PC-3 (cell line): ENCODE measurements at regions not wholly inside any gene's neighbourhood (a gene's known extent, or its start where the extent isn't known, plus 50 kb on each side); places are given as distances from the start of the nearest gene placed in this dataset.

Source experiments
- ATAC-seq: fragments of 200-7000 bp; cut with Tn5 transposase; 2 replicates; pipeline ENCODE4 v1.9.1; 2020; ENCODE audit warnings: mild to moderate bottlenecking, moderate library complexity
- BruUV-seq: library from RNA; stranded (reverse); fragments of 400-500 nt; replicated peaks from 2 replicates; lab custom pipeline; 2021; lab: Mats Ljungman, UMichigan
- CTCF ChIA-PET: fragments of 300-600 bp; sonication (Branson Sonifier 250); formaldehyde crosslinking; loops from one replicate; lab custom pipeline; 2022; ENCODE audit warnings: antibody characterized with exemption; lab: Charles Lee
- POLR2A ChIA-PET: fragments of 300-600 bp; sonication (Branson Sonifier 250); formaldehyde crosslinking; loops from one replicate; lab custom pipeline; 2022; ENCODE audit warnings: antibody characterized with exemption; ENCODE audit not compliant: unreplicated experiment; lab: Charles Lee
- DNase-seq: peaks from one replicate; pipeline ENCODE4 v3.0.0-alpha.2; 2015
- H2AFZ ChIP-seq: fragments of 300-600 bp; sonication (generic); 2 replicates; pipeline ENCODE4 v1.6.0; 2016; ENCODE audit warnings: antibody characterized with exemption, low read length
- H3F3A ChIP-seq: fragments of 300-600 bp; sonication (generic); one replicate; pipeline ENCODE4 v1.6.0; 2017; ENCODE audit warnings: antibody characterized with exemption, low read length, control low read depth, mild to moderate bottlenecking; ENCODE audit not compliant: unreplicated experiment
- H3K27ac ChIP-seq: fragments of 300-600 bp; sonication (generic); 2 replicates; pipeline ENCODE4 v1.5.1; 2016; ENCODE audit warnings: mild to moderate bottlenecking, low read length
- H3K27me3 ChIP-seq: fragments of 300-600 bp; sonication (generic); 2 replicates; pipeline ENCODE4 v1.6.1; 2016; ENCODE audit warnings: low read length, mixed read lengths
- H3K36me3 ChIP-seq: fragments of 300-600 bp; sonication (generic); 2 replicates; pipeline ENCODE4 v1.6.1; 2016; ENCODE audit warnings: low read depth, mixed run types, low read length, mixed read lengths
- H3K4me1 ChIP-seq: fragments of 300-600 bp; sonication (generic); 2 replicates; pipeline ENCODE4 v1.5.1; 2016; ENCODE audit warnings: low read length; ENCODE audit not compliant: insufficient read depth
- H3K4me2 ChIP-seq: fragments of 300-600 bp; sonication (generic); 2 replicates; pipeline ENCODE4 v1.6.0; 2016; ENCODE audit warnings: low read length
- H3K4me3 ChIP-seq: fragments of 300-600 bp; sonication (generic); 2 replicates; pipeline ENCODE4 v1.5.1; 2016; ENCODE audit warnings: mild to moderate bottlenecking, low read length, mixed read lengths
- H3K79me2 ChIP-seq: fragments of 300-600 bp; sonication (generic); 2 replicates; pipeline ENCODE4 v1.6.1; 2017; ENCODE audit warnings: low read length, mixed read lengths
- H3K9ac ChIP-seq: fragments of 300-600 bp; sonication (generic); 2 replicates; pipeline ENCODE4 v1.6.0; 2016; ENCODE audit warnings: mild to moderate bottlenecking, low read length
- H3K9me2 ChIP-seq: fragments of 300-600 bp; sonication (generic); replicated peaks from 2 replicates; pipeline ENCODE4 v1.6.1; 2016; ENCODE audit warnings: mixed run types, low read length, mixed read lengths
- H3K9me3 ChIP-seq: fragments of 300-600 bp; sonication (generic); 2 replicates; pipeline ENCODE4 v1.6.1; 2016; ENCODE audit warnings: low read length, mixed read lengths
- H4K20me1 ChIP-seq: fragments of 300-600 bp; sonication (generic); 2 replicates; pipeline ENCODE4 v1.6.1; 2016; ENCODE audit warnings: low read length, mixed read lengths
- EZH2 ChIP-seq: fragments of 300-600 bp; sonication (generic); IDR thresholded peaks from one replicate; pipeline ENCODE4 v1.6.1; 2017; ENCODE audit warnings: antibody characterized with exemption, mild to moderate bottlenecking, low read length; ENCODE audit not compliant: unreplicated experiment
- EZH2phosphoT487 ChIP-seq: fragments of 300-600 bp; sonication (generic); IDR thresholded peaks from 2 replicates; pipeline ENCODE4 v1.6.1; 2018; ENCODE audit warnings: mild to moderate bottlenecking, antibody characterized with exemption, low read length, borderline replicate concordance
- intact Hi-C: fragments of 100-400 bp; cut with micrococcal nuclease; formaldehyde crosslinking; loops from 2 replicates; pipeline ENCODE4 v1.9.0; 2023
- TF ChIP-seq, protein P1 (sequence below): fragments of 300-600 bp; sonication (generic); conservative IDR thresholded peaks from 2 replicates; pipeline ENCODE4 v1.5.1; 2017; ENCODE audit warnings: antibody characterized with exemption, low read depth, mild to moderate bottlenecking, low read length

- ATAC-seq (no peak), DNase-seq (no peak)
- H3K4me3 ChIP-seq: no peak overlapping the region
- no peak overlapping the region for H2AFZ ChIP-seq
- H3K27ac ChIP-seq: no peak overlapping the region
- H3K9me2 ChIP-seq: no peaks in the 10 kb centered on the region
- no peaks in the 10 kb centered on the region for H3K36me3 ChIP-seq
- intact Hi-C loops: loop anchor here (10.0 kb wide), 1 partner anchor 224 kb away; no protein-coding TSS in a partner anchor
- no peak overlapping the region for H3K4me2 ChIP-seq
- TF ChIP-seq EZH2 (no peak), EZH2phosphoT487 (no peak)
- TF ChIP-seq, protein P1, sequence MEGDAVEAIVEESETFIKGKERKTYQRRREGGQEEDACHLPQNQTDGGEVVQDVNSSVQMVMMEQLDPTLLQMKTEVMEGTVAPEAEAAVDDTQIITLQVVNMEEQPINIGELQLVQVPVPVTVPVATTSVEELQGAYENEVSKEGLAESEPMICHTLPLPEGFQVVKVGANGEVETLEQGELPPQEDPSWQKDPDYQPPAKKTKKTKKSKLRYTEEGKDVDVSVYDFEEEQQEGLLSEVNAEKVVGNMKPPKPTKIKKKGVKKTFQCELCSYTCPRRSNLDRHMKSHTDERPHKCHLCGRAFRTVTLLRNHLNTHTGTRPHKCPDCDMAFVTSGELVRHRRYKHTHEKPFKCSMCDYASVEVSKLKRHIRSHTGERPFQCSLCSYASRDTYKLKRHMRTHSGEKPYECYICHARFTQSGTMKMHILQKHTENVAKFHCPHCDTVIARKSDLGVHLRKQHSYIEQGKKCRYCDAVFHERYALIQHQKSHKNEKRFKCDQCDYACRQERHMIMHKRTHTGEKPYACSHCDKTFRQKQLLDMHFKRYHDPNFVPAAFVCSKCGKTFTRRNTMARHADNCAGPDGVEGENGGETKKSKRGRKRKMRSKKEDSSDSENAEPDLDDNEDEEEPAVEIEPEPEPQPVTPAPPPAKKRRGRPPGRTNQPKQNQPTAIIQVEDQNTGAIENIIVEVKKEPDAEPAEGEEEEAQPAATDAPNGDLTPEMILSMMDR: no peak
- no peaks in the 10 kb centered on the region for H3F3A ChIP-seq
- no peaks in the 10 kb centered on the region for H3K9me3 ChIP-seq
- H3K4me1 ChIP-seq: peaks cover 2% of the 10 kb centered on the region; the same call in 1 of the 2 replicates
- no peaks in the 10 kb centered on the region for H3K79me2 ChIP-seq
- ChIA-PET POLR2A (no interaction called here), CTCF (no interaction called here)
- H3K9ac ChIP-seq: no peak overlapping the region
- no peaks in the 10 kb centered on the region for H3K27me3 ChIP-seq
- no TSS peak for BruUV-seq
- no peaks in the 10 kb centered on the region for H4K20me1 ChIP-seq
Measured at GRCh38 chr2:8081130-8081529, 600.7 kb upstream of the ID2 start.

DNA sequence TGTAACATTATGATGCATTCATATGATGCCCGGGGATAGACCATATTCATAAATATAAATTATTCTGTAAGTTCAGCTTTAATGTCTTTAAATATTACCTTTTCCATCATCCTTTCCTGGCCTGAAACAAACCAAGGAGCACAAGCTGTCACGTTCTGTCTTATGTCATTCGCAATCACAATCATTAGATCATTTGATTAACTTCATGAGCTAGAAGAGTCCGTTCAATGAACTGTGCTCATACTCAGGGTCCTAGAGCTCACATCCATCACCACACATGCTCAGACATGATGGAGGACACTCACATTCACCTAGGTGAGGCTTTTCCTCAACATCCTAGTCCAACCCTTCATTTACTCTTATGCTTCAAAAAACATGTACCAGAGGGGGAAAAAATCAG is 599.0 kb upstream of the ID2 start:
- ATAC-seq (no peak), DNase-seq (no peak)
- no peak overlapping the region for H2AFZ ChIP-seq
- POLR2A ChIA-PET: no interaction called here
- no TSS peak for BruUV-seq
- no peaks in the 10 kb centered on the region for H3K79me2 ChIP-seq
- no peaks in the 10 kb centered on the region for H3K36me3 ChIP-seq
- no peak overlapping the region for H3K27ac ChIP-seq
- H3K4me2 ChIP-seq: no peak overlapping the region
- H3K9me2 ChIP-seq: no peaks in the 10 kb centered on the region
- no peaks in the 10 kb centered on the region for H3K27me3 ChIP-seq
- CTCF ChIA-PET: no interaction called here
- H3F3A ChIP-seq: no peaks in the 10 kb centered on the region
- intact Hi-C loops: loop anchor here (10.0 kb wide), 1 partner anchor 222 kb away; no protein-coding TSS in a partner anchor
- TF ChIP-seq EZH2 (no peak), EZH2phosphoT487 (no peak)
- TF ChIP-seq, protein P1: no peak
- H3K9ac ChIP-seq: no peak overlapping the region
- H3K9me3 ChIP-seq: no peaks in the 10 kb centered on the region
- no peak overlapping the region for H3K4me3 ChIP-seq
- peaks cover 19% of the 10 kb centered on the region for H3K4me1 ChIP-seq
- no peaks in the 10 kb centered on the region for H4K20me1 ChIP-seq

DNA sequence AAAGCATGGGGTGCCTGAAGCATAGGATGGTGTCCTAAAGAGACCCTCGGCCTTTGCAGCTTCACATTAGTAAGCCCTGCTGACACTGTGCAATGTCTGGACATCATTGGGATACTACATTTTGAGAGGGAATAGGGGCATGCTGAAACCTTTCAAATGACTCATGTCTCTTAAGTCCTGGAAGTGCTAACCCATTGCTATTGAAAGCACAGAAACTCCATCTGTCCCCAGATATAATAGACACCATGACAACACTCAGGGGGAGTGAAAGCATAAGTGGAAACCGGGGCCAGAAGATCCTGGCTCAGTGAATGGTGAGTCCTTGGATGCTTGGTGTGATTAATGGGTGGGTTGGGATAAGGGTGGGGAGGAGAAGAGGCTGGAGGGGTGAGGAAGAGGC is 595.5 kb upstream of the ID2 start:
- no peaks in the 10 kb centered on the region for H4K20me1 ChIP-seq
- ATAC-seq (no peak), DNase-seq (peak; percentile 8)
- no peaks in the 10 kb centered on the region for H3F3A ChIP-seq
- no peaks in the 10 kb centered on the region for H3K9me3 ChIP-seq
- peaks cover 44% of the 10 kb centered on the region for H3K4me1 ChIP-seq
- ChIA-PET CTCF (no interaction called here), POLR2A (no interaction called here)
- H3K27ac ChIP-seq: peak overlapping the region; percentile 84
- no peaks in the 10 kb centered on the region for H3K79me2 ChIP-seq
- intact Hi-C loops: loop anchor here (10.0 kb wide), 1 partner anchor 218 kb away; no protein-coding TSS in a partner anchor
- no peaks in the 10 kb centered on the region for H3K27me3 ChIP-seq
- no peak overlapping the region for H2AFZ ChIP-seq
- H3K9ac ChIP-seq: no peak overlapping the region; the same call in 1 of the 2 replicates
- TF ChIP-seq EZH2phosphoT487: no peak
- H3K4me3 ChIP-seq: no peak overlapping the region
- H3K9me2 ChIP-seq: no peaks in the 10 kb centered on the region
- no TSS peak for BruUV-seq
- H3K36me3 ChIP-seq: no peaks in the 10 kb centered on the region
- peak overlapping the region; percentile 39; the same call in 1 of the 2 replicates for H3K4me2 ChIP-seq
